ENCODE measurements at regions not wholly inside any gene's neighbourhood (a gene's known extent, or its start where the extent isn't known, plus 50 kb on each side); places are given as distances from the start of the nearest gene placed in this dataset.

DNA sequence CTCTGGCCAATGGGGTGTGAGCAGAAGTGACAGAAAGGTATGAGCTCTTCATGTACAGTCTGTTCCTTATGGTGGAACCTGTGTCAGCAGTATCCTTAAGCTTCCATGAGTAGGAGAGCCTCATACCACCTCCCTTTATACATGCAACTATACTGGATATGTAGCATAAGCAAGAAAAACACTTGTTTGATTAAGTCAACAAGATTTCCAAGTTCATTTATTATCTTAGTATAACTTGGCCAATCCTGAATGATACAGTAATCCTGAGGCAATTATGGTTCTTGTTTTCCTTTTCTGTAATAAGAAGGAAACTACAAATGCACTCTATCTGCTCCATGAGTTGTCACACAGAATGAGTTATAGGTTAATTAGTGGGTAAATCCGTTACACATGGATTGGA, 409.6 kb upstream of the ID4 start:
- H3K27me3 ChIP-seq (ENCODE audit: control insufficient read depth in 2 of 2, insufficient read depth in 2 of 2, low read length in 2 of 2), result no peaks in the 10 kb centered on the region
- H3K79me2 ChIP-seq (ENCODE audit: control insufficient read depth, insufficient read depth, low read length), result no peaks in the 10 kb centered on the region
- no peak overlapping the region for H2AFZ ChIP-seq (ENCODE audit: low read depth, low read length)
- H3K27ac ChIP-seq (ENCODE audit: insufficient read depth, low read depth, low read length), result no peak overlapping the region
- H3K9me1 ChIP-seq (replicated peaks; ENCODE audit: control insufficient read depth, extremely low read depth, insufficient read depth, low read length), result no peaks in the 10 kb centered on the region
- CTCF ChIA-PET, result no interaction called here
- TF ChIP-seq POLR2A (IDR thresholded peaks at IDR 0.05; ENCODE audit: low read depth, low read length) (no peak), FOS (IDR thresholded peaks at IDR 0.05; ENCODE audit: borderline replicate concordance, insufficient read depth, low read length) (no peak), JUN (IDR thresholded peaks at IDR 0.05; ENCODE audit: borderline replicate concordance, insufficient read depth, insufficient read length, low read depth) (no peak), POLR2AphosphoS5 (IDR thresholded peaks at IDR 0.05; ENCODE audit: insufficient read depth, low read depth, low read length) (no peak), MYC (IDR thresholded peaks at IDR 0.05; ENCODE audit: low read depth, low read length) (no peak)
- TF ChIP-seq, protein P1, sequence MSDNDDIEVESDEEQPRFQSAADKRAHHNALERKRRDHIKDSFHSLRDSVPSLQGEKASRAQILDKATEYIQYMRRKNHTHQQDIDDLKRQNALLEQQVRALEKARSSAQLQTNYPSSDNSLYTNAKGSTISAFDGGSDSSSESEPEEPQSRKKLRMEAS (IDR thresholded peaks at IDR 0.05; ENCODE audit: insufficient read depth, insufficient read length), result no peak
- no peaks in the 10 kb centered on the region for H3K4me1 ChIP-seq (ENCODE audit: control insufficient read depth, extremely low read depth, insufficient read depth, low read length)
- dilution Hi-C loops (cut with MboI; ENCODE audit: extremely low pct_ligation_motif_present, low sequenced_read_pairs), result no loop called here
- no peak overlapping the region for H3K9ac ChIP-seq (replicated peaks; ENCODE audit: extremely low read depth, insufficient read depth, low read length)
- POLR2A ChIA-PET, result no interaction called here
- no peak for FAIRE-seq
- H3K9me3 ChIP-seq (replicated peaks; ENCODE audit: control insufficient read depth, insufficient read depth, low read length), result no peaks in the 10 kb centered on the region
- H3K4me2 ChIP-seq (ENCODE audit: insufficient read depth, low read length), result no peak overlapping the region
- no peak for DNase-seq (ENCODE audit: low read depth, low spot score)
- intact Hi-C loops (cut with micrococcal nuclease), result no loop called here
- no TSS peak for BruUV-seq (replicated peaks)
- H3K36me3 ChIP-seq (ENCODE audit: control insufficient read depth in 2 of 2, extremely low read depth in 1 of 2, insufficient read depth in 2 of 2, low read length in 2 of 2), result no peaks in the 10 kb centered on the region
- H3K4me3 ChIP-seq (replicated peaks in 1 of 3; ENCODE audit: insufficient read depth in 1 of 3, low read depth in 1 of 3, low read length in 3 of 3), result no peak overlapping the region
- H4K20me1 ChIP-seq (replicated peaks; ENCODE audit: control insufficient read depth, extremely low read depth, insufficient read depth, low read length), result no peaks in the 10 kb centered on the region

DNA sequence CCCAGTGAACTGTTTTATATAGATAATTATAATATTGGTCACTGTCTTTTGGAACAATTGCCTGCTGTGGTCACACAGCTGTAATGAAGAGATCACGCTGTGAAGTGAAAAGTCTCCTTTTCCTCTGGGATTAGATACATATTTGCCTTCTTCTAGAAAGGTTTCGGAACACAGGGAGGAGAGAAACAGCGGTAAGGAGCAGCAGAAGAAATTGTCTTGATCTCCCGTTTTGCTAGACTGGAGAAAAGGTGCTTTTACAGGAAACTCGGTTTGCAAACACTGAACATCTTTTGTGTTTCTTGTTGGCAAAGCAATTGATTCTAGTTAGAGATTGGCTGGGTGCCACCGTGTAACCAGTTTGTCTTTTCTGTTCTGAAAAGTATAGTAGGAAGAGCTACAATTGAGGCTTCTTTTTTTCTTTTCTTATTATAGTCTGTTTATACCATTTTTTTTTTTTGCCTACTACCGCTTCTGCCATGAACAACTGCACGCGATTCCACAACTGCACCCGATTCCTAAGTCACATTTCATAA, 404.1 kb upstream of the ID4 start:
- CTCF ChIA-PET, result interaction anchor here (0.6 kb wide), 1 partner anchor 10 kb away, joined by 3 read pairs; no protein-coding TSS in a partner anchor
- Histone ChIP-seq H3K27ac (ENCODE audit: insufficient read depth, low read depth, low read length) (no peak overlapping the region), H3K36me3 (ENCODE audit: control insufficient read depth in 2 of 2, extremely low read depth in 1 of 2, insufficient read depth in 2 of 2, low read length in 2 of 2) (no peaks in the 10 kb centered on the region), H3K79me2 (ENCODE audit: control insufficient read depth, insufficient read depth, low read length) (no peaks in the 10 kb centered on the region), H3K9me3 (replicated peaks; ENCODE audit: control insufficient read depth, insufficient read depth, low read length) (peaks cover 6% of the 10 kb centered on the region), H3K4me1 (ENCODE audit: control insufficient read depth, extremely low read depth, insufficient read depth, low read length) (no peaks in the 10 kb centered on the region), H3K4me2 (ENCODE audit: insufficient read depth, low read length) (no peak overlapping the region), H3K9ac (replicated peaks; ENCODE audit: extremely low read depth, insufficient read depth, low read length) (no peak overlapping the region), H4K20me1 (replicated peaks; ENCODE audit: control insufficient read depth, extremely low read depth, insufficient read depth, low read length) (no peaks in the 10 kb centered on the region), H3K9me1 (replicated peaks; ENCODE audit: control insufficient read depth, extremely low read depth, insufficient read depth, low read length) (no peaks in the 10 kb centered on the region), H3K4me3 (replicated peaks in 1 of 3; ENCODE audit: insufficient read depth in 1 of 3, low read depth in 1 of 3, low read length in 3 of 3) (no peak overlapping the region), H3K27me3 (ENCODE audit: control insufficient read depth in 2 of 2, insufficient read depth in 2 of 2, low read length in 2 of 2) (no peaks in the 10 kb centered on the region), H2AFZ (ENCODE audit: low read depth, low read length) (no peak overlapping the region)
- DNase-seq (ENCODE audit: low read depth, low spot score) (no peak), FAIRE-seq (no peak)
- dilution Hi-C loops (cut with MboI; ENCODE audit: extremely low pct_ligation_motif_present, low sequenced_read_pairs), result no loop called here
- TF ChIP-seq EZH2 (IDR thresholded peaks at IDR 0.05; ENCODE audit: borderline replicate concordance, low read depth, low read length, severe bottlenecking) (no peak), FOS (IDR thresholded peaks at IDR 0.05; ENCODE audit: borderline replicate concordance, insufficient read depth, low read length) (no peak), POLR2AphosphoS5 (IDR thresholded peaks at IDR 0.05; ENCODE audit: insufficient read depth, low read depth, low read length) (no peak), MYC (IDR thresholded peaks at IDR 0.05; ENCODE audit: low read depth, low read length) (no peak)
- TF ChIP-seq, protein P1 (IDR thresholded peaks at IDR 0.05; ENCODE audit: insufficient read depth, insufficient read length), result no peak
- TF ChIP-seq, protein P2, sequence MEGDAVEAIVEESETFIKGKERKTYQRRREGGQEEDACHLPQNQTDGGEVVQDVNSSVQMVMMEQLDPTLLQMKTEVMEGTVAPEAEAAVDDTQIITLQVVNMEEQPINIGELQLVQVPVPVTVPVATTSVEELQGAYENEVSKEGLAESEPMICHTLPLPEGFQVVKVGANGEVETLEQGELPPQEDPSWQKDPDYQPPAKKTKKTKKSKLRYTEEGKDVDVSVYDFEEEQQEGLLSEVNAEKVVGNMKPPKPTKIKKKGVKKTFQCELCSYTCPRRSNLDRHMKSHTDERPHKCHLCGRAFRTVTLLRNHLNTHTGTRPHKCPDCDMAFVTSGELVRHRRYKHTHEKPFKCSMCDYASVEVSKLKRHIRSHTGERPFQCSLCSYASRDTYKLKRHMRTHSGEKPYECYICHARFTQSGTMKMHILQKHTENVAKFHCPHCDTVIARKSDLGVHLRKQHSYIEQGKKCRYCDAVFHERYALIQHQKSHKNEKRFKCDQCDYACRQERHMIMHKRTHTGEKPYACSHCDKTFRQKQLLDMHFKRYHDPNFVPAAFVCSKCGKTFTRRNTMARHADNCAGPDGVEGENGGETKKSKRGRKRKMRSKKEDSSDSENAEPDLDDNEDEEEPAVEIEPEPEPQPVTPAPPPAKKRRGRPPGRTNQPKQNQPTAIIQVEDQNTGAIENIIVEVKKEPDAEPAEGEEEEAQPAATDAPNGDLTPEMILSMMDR (IDR thresholded peaks at IDR 0.05; ENCODE audit: extremely low read depth in 1 of 2, insufficient read depth in 1 of 2, low read depth in 1 of 2, low read length in 2 of 2), result no peak
- POLR2A ChIA-PET, result no interaction called here
- BruUV-seq (replicated peaks), result no TSS peak
- intact Hi-C loops (cut with micrococcal nuclease), result no loop called here

Data from endothelial cell of umbilical vein (primary cell).